ENCODE measurements at regions not wholly inside any gene's neighbourhood (a gene's known extent, or its start where the extent isn't known, plus 50 kb on each side); places are given as distances from the start of the nearest gene placed in this dataset.

DNA sequence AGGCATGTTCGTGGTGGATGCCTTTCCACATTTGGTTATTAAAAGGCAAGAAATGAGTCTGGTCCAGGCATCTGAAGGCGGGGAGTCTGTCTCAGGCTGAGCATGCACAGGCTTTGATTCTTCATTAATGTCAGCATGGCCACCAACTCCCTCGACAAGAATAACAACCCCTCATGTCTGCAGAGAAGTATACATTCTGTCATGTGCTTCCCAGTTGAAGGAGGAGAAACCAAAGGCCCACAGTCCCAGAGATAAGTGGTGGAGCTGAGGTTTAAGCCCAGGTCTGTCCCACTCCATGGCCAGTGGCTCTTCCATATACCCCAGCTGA lies 61.6 kb upstream of the LAPTM5 start:
- DNase-seq: no peak

DNA sequence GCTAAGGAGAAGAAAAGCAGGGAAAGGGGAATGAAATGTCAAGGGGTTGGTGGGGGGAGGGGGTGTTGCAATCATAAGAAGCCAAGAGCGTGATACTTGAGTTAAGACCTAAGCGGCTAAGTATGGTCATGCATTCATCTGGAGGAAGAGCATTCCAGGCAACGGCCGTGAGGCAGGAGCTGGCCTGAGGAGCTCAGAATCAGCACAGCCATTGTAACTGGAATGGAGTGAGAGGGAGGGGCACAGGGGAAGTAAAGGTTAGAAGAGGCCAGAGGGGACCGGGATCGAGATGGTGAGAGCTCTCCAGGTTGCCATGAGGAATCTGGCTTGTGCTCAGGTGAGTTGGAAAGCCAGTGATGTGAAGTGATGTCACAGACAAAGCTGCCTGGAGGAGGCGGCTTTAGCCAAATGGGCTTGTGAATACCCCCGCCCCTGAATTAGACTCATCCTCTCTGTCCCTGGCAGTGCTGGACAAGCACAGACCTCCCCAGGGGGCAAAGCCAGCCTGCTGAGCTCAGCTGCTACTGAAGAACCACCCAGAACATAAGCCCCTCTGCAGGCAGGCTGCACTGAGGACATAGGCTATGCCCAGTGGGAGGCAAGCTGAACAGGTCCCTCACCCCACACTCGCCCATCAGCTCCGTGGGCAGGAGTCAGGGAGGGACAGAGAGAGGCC lies 61.1 kb upstream of the LAPTM5 start:
- peak; percentile 59 for DNase-seq

DNA sequence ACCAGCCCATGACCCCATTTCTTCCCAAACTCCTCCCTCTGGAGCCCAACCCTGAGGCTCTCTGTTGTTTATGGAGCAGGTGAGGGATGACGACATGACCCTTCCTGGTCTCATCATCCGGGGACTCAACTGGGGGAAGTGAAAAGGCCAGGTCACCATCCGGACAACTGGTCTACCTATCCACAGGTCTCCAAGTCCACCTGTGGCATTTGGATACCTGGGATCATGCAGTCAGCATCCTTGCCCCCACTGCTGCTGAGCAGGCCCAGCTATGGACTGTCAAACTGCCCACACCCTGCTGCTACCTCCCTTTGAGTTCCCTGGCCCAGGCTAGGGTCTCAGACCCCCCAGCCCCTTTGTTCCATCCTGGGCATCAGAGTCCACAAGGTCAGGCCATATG lies 60.0 kb upstream of the LAPTM5 start:
- DNase-seq: no peak

DNA sequence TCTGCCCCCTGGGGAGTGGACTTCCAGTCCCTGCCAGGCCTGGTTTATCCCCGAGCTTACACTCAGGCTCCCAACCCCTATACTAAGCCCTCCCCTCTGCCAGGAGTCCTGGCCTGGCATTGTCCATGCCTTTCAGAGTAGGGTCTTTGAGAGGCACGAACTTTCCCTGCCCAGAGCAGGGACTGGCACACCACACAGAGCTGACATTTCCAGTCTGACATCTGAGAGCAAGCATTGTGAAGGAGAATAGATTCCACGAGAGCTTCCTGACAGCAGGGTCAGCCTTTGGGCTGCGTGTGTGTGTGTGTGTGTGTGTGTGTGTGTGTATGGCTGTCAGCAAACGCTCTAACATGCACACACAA lies 59.5 kb upstream of the LAPTM5 start:
- no peak for DNase-seq

DNA sequence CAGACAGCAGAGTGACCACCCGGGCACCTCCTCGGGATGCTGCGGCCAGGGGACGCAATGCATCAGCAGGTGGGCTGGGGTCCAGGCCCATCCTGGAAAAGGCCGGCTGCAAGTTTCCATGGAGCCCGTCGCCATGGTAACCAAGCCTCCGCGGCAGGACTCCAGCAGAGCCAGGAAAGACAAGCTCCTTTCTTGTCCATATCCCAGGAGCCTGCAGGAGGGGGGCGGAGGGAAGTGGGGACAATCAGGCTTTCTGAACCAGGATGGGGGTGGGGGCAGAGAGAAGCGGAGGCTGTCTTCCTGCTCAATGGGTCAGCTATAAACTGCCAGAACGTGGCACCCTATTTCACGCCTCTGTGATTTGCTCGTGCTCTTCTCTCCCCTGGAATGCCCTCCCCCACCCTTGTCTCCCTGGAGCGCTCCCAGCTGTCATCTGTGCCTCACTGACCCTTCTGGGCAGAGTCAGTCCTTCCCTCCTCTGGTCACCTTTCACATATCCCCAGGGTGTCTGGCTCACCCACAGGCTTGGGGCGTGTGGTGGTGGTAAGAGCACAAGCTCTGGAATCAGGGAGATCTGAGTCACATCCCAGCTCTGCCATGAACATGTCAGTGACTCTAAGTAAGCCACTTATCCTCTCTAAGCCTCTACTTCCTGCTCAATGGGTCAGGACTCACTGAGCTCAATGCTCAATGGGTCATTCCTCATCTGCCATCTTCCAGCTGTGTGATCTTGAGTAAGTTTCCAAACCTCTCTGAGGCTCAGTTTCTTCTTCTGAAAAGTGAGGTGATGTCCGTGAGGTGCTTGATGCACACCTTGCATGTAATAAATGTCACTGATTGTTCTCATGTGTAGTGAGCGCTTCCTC lies 58.9 kb upstream of the LAPTM5 start:
- DNase-seq: peak; percentile 94

DNA sequence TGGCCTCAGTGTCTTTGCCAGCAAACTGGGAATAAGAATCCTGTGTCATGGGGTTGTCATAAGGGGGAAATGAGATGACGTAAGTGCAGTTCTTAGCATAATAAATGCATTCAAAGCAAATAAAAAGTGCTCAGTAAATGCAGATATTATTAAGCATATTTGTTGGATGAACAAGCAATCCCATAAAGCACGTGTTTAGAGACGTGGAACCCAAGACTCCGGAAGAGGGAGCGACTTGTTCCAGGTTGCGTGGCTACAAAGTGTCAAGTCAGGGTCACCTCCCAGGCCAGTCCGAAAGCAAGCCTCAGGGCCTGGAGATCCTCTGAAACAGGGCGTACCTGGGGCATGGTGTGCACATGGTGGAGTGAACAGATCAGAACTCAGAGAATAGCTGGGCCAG lies 58.0 kb upstream of the LAPTM5 start:
- DNase-seq: no peak

DNA sequence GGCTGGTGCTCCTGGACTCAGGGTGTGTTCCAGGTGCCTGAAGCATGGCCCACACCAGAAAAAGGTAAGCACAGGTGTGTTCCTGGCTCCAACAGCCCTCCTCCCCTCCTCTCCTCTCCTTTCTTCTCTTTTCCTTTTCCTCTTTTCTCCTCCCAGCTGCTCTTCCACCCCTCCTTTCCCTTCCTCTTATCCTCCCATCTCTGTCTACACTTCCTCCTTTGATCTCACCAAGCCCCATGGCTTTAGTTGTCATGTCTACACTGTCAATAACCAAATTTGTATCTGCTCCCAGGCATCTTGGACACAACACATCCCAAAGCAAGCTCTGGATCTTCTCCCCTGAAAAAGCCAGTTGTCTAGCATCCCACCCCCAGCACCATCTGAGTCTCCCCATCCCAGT lies 56.7 kb upstream of the LAPTM5 start:
- no peak for DNase-seq

DNA sequence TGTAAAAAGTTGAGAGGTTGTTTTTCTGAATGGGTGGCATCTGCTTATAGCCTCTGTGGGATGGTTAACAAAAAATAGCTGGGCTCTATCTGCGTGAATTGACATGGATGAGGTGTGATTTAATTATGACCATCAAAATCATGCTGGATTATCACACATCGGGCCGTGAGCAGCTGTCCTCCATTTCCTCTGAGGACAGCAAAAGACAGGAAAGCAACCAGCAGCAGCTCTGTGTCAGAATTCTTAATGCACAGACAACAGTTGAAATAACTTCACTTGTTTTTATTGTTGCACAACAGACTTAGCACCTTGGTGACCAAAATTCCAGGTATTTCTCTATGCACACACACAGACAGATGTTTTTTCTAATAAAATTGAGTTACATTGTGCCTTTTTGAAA lies 54.5 kb upstream of the LAPTM5 start:
- no peak for DNase-seq

DNA sequence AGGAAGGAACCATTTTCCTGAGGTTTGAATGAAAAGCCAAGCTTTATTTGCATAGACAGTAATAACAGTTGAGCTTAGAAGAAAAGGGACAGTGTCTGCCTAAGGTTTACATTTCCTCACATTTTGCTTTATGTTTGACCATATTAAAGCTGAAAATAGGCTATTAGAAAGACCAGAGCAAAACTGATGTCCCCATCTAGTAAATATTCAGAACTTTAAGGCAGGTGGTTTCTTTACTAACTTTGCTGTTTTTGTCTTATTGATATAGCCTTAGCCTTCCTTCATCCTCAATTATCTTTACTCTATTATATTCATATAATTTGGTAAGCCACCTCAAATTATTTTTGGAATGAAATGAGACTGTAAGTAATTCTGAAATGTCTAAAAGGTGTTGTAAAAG lies 53.6 kb upstream of the LAPTM5 start:
- no peak for DNase-seq

DNA sequence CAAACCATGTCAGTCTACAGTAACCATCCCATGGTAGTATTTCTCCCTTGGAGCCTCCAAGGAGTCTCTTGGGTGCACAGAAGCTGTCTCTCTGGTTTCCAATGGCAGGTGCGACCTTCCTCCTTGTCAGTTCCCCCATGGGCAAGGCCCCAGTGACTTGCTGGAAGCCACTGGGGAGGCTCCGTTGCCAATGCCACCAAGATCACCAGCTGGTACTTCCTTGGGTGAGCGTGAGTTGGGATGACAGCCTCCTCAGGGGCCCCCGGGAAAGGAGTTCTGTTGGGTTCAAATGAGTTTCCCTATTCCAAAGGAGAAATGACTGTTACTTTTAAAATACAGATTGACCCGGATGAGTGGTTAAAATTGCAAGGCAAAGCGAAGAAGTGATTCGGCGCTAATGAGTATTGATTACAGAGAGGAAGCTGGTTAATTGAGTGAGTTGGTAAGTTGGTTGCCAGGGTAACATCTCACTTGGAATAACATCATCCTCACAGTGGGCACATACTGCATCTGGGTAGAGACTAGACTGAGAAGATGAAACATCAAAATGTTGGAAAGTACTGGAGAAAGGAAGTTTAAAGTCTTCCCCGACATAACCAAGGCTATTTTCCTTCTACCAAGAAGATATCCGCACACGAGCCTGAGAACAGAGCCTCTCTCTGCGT lies 53.0 kb upstream of the LAPTM5 start:
- no peak for DNase-seq

DNA sequence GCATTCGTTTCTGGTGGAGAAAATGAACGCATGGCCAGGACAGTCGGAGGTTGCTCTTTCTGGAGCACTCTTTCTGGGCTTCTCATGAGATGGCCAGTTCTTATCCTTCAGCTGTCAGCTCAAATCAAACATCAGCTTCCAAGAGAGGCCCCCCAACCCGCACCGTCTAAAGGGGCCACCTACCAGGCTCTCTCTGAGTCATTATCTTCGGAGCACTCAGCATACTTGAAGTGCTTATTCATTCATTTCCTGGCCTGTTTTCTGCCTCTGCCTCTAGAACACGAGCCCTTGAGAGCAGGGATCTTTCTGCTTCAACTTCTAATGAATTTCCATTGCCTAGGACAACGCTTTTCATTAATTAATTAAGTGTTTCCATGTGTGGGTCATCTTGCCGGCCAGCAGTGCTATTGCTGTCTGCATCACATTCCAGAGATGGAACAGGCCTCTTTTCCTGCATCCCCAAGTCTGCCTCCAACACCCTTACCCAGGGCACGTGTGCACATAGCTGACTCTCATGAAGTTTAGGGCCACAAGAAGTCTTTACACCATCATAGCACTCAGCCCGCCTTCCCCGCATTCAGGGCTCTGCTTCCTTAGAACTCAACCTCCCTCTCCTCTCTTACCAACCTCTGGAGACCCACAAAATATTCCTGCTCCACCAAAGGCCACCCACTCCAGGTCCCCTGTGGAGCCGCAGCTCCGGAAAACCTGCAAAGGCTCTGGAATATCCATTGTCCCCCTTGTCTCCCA lies 52.1 kb upstream of the LAPTM5 start:
- peak; percentile 91 for DNase-seq

DNA sequence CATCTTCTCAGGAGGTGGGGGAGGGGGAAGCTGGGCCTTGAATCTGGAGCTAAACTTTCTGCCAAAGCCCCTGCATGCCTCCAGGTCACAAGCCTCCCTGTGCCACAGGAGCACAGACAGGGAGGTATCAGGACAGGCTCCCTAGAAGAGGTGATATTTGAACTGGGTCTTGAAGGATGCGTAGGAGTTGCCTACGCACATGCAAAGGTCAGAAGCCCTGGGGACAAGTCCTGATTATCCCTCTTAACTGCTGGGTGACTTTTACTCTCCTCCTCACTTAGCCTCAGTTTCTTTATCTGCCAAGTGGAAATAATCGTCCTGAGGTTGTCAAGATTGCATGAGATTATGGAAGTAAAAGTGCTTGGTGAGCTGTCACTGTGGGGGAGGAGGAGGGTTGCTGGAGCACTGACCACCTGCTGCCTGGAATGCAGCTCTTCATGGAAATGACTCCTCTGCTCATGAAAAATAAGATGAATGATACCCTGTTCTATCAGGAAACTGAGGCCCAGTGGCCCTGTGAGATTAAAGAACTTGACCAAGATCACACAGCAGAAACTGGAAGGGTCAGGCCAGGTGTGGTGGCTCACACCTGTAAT lies 50.6 kb upstream of the LAPTM5 start:
- no peak for DNase-seq

DNA sequence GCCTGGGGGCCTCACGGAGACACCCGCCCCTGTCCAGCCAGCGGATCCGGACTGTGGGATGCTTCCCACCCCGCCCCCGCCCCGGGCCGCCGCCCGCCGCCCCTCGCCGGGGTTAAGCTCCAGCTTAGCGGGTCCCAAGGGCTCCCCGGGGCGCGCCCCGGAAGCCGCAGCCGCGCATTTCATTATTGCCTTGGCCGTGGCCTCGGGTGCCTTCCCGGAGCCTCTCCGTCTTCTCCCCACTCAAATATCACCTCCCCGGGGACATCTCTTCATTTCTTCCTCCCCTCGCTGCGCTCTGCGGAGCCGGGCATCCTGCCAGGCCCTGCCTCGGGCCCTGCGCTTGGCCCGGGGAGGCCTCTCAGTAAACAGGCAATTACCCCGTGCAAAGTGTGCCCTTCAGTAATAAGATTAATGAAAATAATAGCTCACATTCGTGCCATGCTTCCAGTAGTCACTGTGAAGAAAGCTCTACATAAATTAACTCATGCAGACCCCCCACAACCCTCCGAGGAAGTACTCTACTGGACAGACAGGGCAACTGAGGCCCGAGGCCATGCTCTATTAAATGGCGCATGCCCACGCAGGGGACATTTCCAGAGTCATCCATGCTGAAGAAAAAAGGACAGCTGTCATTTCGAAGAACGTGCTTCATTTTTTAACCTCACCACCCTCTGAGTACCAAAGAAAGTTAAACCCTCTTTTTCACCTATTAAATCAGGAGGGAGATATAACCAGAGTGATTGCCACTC lies 49.9 kb upstream of the LAPTM5 start:
- DNase-seq: peak; percentile 72
